Keratinocyte (primary cell): ENCODE measurements at regions not wholly inside any gene's neighbourhood (a gene's known extent, or its start where the extent isn't known, plus 50 kb on each side); places are given as distances from the start of the nearest gene placed in this dataset.

ENCODE experiments used
- CTCF ChIP-seq, 3 experiments: IDR thresholded peaks in 1 of 3; conservative IDR thresholded peaks in 1 of 3; optimal IDR thresholded peaks in 1 of 3; 2 replicates in 2 of 3; 3 replicates in 1 of 3; pipeline versions ENCODE3 to v1.5.1; 2011; ENCODE audit warnings: low read length in 3 of 3, mild to moderate bottlenecking in 3 of 3, moderate library complexity in 2 of 3, control low read depth in 1 of 3, inconsistent platforms in 1 of 3; ENCODE audit not compliant: insufficient read depth in 2 of 3; ENCODE audit errors: extremely low read depth in 1 of 3
- EZH2 ChIP-seq: IDR thresholded peaks from one replicate; pipeline ENCODE4 v1.6.1; 2012; ENCODE audit warnings: inconsistent platforms, mild to moderate bottlenecking, low read length, moderate library complexity

- TF ChIP-seq CTCF (optimal IDR thresholded peaks at IDR 0.05 in 1 of 3, IDR thresholded peaks at IDR 0.05 in 1 of 3, conservative IDR thresholded peaks at IDR 0.05 in 1 of 3; ENCODE audit: extremely low read depth in 1 of 3, insufficient read depth in 2 of 3, low read length in 3 of 3) (no peak), EZH2 (no peak)
These were observed 430.1 kb downstream of the FBXO15 start for GRCh38 chr18:73717570-73717969.
